ENCODE measurements at regions not wholly inside any gene's neighbourhood (a gene's known extent, or its start where the extent isn't known, plus 50 kb on each side); places are given as distances from the start of the nearest gene placed in this dataset.
"Not testable (repeated sequence)": the region's sequence is repeated elsewhere in the genome, so short reads cannot be mapped to it uniquely, and the experiment has no call there.

GRCh38 chr6:81897793-81898192, 145.3 kb upstream of the TENT5A start:
- no peak for DNase-seq

GRCh38 chr6:81896525-81897503, 144.3 kb upstream of the TENT5A start:
- DNase-seq, result no peak

- DNase-seq, result no peak
These were observed 143.2 kb upstream of the TENT5A start for GRCh38 chr6:81895511-81896185.

GRCh38 chr6:81894788-81895271, 142.3 kb upstream of the TENT5A start:
- DNase-seq, result no peak

GRCh38 chr6:81894306-81894705, 141.8 kb upstream of the TENT5A start:
- no peak for DNase-seq

GRCh38 chr6:81892891-81893290, 140.4 kb upstream of the TENT5A start:
- DNase-seq, result no peak

GRCh38 chr6:81891874-81892273, 139.4 kb upstream of the TENT5A start:
- DNase-seq, result no peak

- DNase-seq, result no peak
These were observed 138.4 kb upstream of the TENT5A start for GRCh38 chr6:81890846-81891245.

- no peak for DNase-seq
These were observed 137.0 kb upstream of the TENT5A start for GRCh38 chr6:81889377-81890053.

- DNase-seq, result not testable (repeated sequence)
These were observed 134.4 kb upstream of the TENT5A start for GRCh38 chr6:81886909-81887308.

- no peak for DNase-seq
These were observed 133.7 kb upstream of the TENT5A start for GRCh38 chr6:81886157-81886556.

- DNase-seq, result no peak
These were observed 129.2 kb upstream of the TENT5A start for GRCh38 chr6:81881660-81882059.

GRCh38 chr6:81878479-81878878, 126.0 kb upstream of the TENT5A start:
- no peak for DNase-seq

GRCh38 chr6:81876971-81877370, 124.5 kb upstream of the TENT5A start:
- no peak for DNase-seq

- no peak for DNase-seq
These were observed 123.4 kb upstream of the TENT5A start for GRCh38 chr6:81875782-81876293.

- not testable (repeated sequence) for DNase-seq
These were observed 117.4 kb upstream of the TENT5A start for GRCh38 chr6:81869749-81870508.

- DNase-seq, result no peak
These were observed 113.2 kb upstream of the TENT5A start for GRCh38 chr6:81865712-81866111.

- no peak for DNase-seq
These were observed 111.6 kb upstream of the TENT5A start for GRCh38 chr6:81864124-81864523.

GRCh38 chr6:81863123-81863522, 110.6 kb upstream of the TENT5A start:
- no peak for DNase-seq

GRCh38 chr6:81861281-81861680, 108.8 kb upstream of the TENT5A start:
- DNase-seq, result no peak

- DNase-seq, result no peak
These were observed 107.4 kb upstream of the TENT5A start for GRCh38 chr6:81859884-81860283.

- DNase-seq, result no peak
These were observed 105.3 kb upstream of the TENT5A start for GRCh38 chr6:81857812-81858211.
